Breast epithelium (tissue), 3 donors: ENCODE measurements at regions not wholly inside any gene's neighbourhood (a gene's known extent, or its start where the extent isn't known, plus 50 kb on each side); places are given as distances from the start of the nearest gene placed in this dataset.

Experiments
- CTCF ChIP-seq, 3 donors: fragments of 450-650 bp; IDR thresholded peaks; one replicate each; pipeline ENCODE4 v1.5.1; 2016 to 2017; ENCODE audit warnings: antibody characterized with exemption in 3 of 3, mild to moderate bottlenecking in 3 of 3, moderate library complexity in 3 of 3
- POLR2AphosphoS5 ChIP-seq, 3 donors: sonication (generic); formaldehyde crosslinking; IDR thresholded peaks; one replicate each; pipeline ENCODE4 v1.6.1; 2017; ENCODE audit warnings: antibody characterized with exemption in 3 of 3

GRCh38 chrX:146614663-146615478, 194.7 kb upstream of the CXorf51B start:
- no peak for TF ChIP-seq CTCF (IDR thresholded peaks at IDR 0.05)
- TF ChIP-seq POLR2AphosphoS5 (IDR thresholded peaks at IDR 0.05): no peak
